MCF 10A (cell line): ENCODE measurements at regions not wholly inside any gene's neighbourhood (a gene's known extent, or its start where the extent isn't known, plus 50 kb on each side); places are given as distances from the start of the nearest gene placed in this dataset.

Source experiments
- BruUV-seq: library from RNA; stranded (reverse); fragments of 400-500 nt; replicated peaks from 2 replicates; lab custom pipeline; 2021; lab: Mats Ljungman, UMichigan
- CTCF ChIA-PET: fragments of 300-600 bp; sonication (Branson Sonifier 250); formaldehyde crosslinking; extraction: SDS; loops from one replicate; lab custom pipeline; 2021; ENCODE audit warnings: antibody characterized with exemption, inconsistent platforms; lab: Yijun Ruan, JAX
- POLR2A ChIA-PET: fragments of 300-600, 350-650 bp; sonication (Branson Sonifier 250); formaldehyde crosslinking; extraction: SDS; loops from one replicate; lab custom pipeline; 2020; ENCODE audit warnings: antibody characterized with exemption, inconsistent platforms; lab: Yijun Ruan, JAX
- DNase-seq: peaks from one replicate; pipeline ENCODE4 v3.0.0-alpha.2; 2018; ENCODE audit not compliant: unreplicated experiment
- H3K27ac Mint-ChIP-seq: one replicate; pipeline ENCODE4 v1.8.0; 2022; ENCODE audit warnings: mild to moderate bottlenecking, low read depth, mixed read lengths; ENCODE audit not compliant: unreplicated experiment
- H3K27me3 Mint-ChIP-seq: one replicate; pipeline ENCODE4 v1.8.0; 2022; ENCODE audit warnings: mixed read lengths; ENCODE audit not compliant: insufficient read depth, unreplicated experiment
- H3K36me3 Mint-ChIP-seq: one replicate; pipeline ENCODE4 v1.8.0; 2022; ENCODE audit warnings: mild to moderate bottlenecking, moderate library complexity, mixed read lengths; ENCODE audit not compliant: insufficient read depth, unreplicated experiment
- H3K4me1 Mint-ChIP-seq: one replicate; pipeline ENCODE4 v1.8.0; 2022; ENCODE audit warnings: mixed read lengths; ENCODE audit not compliant: insufficient read depth, unreplicated experiment
- H3K4me3 Mint-ChIP-seq: one replicate; pipeline ENCODE4 v1.8.0; 2022; ENCODE audit warnings: mild to moderate bottlenecking, moderate library complexity, mixed read lengths; ENCODE audit not compliant: unreplicated experiment
- H3K9me3 Mint-ChIP-seq: one replicate; pipeline ENCODE4 v1.8.0; 2022; ENCODE audit warnings: mixed read lengths; ENCODE audit not compliant: unreplicated experiment
- CTCF ChIP-seq: fragments of 200-600 bp; IDR thresholded peaks from one replicate; pipeline ENCODE4 v1.8.0; 2022; ENCODE audit warnings: antibody characterized with exemption, mild to moderate bottlenecking; ENCODE audit not compliant: unreplicated experiment
- intact Hi-C: fragments of 100-400 bp; cut with micrococcal nuclease; formaldehyde crosslinking; loops from 2 replicates; pipeline ENCODE4 v1.14.1; 2022

- H3K4me3 Mint-ChIP-seq = no peak overlapping the region
- intact Hi-C loops = no loop called here
- no peaks in the 10 kb centered on the region for H3K36me3 Mint-ChIP-seq
- no peak overlapping the region for H3K27ac Mint-ChIP-seq
- no TSS peak for BruUV-seq
- no peak for TF ChIP-seq CTCF
- POLR2A ChIA-PET = no interaction called here
- no peaks in the 10 kb centered on the region for H3K4me1 Mint-ChIP-seq
- no peak for DNase-seq
- H3K9me3 Mint-ChIP-seq = peaks cover 9% of the 10 kb centered on the region
- CTCF ChIA-PET = interaction anchor here (0.6 to 0.7 kb wide), 2 partner anchors 421 to 639 kb away, joined by 4 read pairs; no protein-coding TSS in a partner anchor
- H3K27me3 Mint-ChIP-seq = no peaks in the 10 kb centered on the region
Observed at GRCh38 chr2:83160571-83160970, 1298.5 kb downstream of the SUCLG1 start.

- no peak for DNase-seq
- Mint-ChIP-seq H3K27me3 (no peaks in the 10 kb centered on the region), H3K36me3 (no peaks in the 10 kb centered on the region), H3K9me3 (peaks cover 9% of the 10 kb centered on the region), H3K4me3 (no peak overlapping the region), H3K4me1 (no peaks in the 10 kb centered on the region), H3K27ac (no peak overlapping the region)
- intact Hi-C loops = no loop called here
- no TSS peak for BruUV-seq
- ChIA-PET CTCF (no interaction called here), POLR2A (interaction anchor here (0.6 kb wide), 1 partner anchor 158 kb away, joined by 3 read pairs; no protein-coding TSS in a partner anchor)
- TF ChIP-seq CTCF = no peak
Observed at GRCh38 chr2:83155826-83156225, 1303.3 kb downstream of the SUCLG1 start.

- no peaks in the 10 kb centered on the region for H3K36me3 Mint-ChIP-seq
- intact Hi-C loops = no loop called here
- ChIA-PET POLR2A (no interaction called here), CTCF (interaction anchor here (0.6 kb wide), 1 partner anchor 25 kb away, joined by 5 read pairs; no protein-coding TSS in a partner anchor)
- BruUV-seq = no TSS peak
- TF ChIP-seq CTCF = no peak
- DNase-seq = no peak
- H3K4me1 Mint-ChIP-seq = no peaks in the 10 kb centered on the region
- H3K9me3 Mint-ChIP-seq = peaks cover 7% of the 10 kb centered on the region
- H3K27me3 Mint-ChIP-seq = no peaks in the 10 kb centered on the region
- no peak overlapping the region for H3K4me3 Mint-ChIP-seq
- no peak overlapping the region for H3K27ac Mint-ChIP-seq
Observed at GRCh38 chr2:83143946-83144345, 1315.1 kb downstream of the SUCLG1 start.

- CTCF ChIA-PET = interaction anchor here (0.6 kb wide), 1 partner anchor 1117 kb away, joined by 4 read pairs; no protein-coding TSS in a partner anchor
- TF ChIP-seq CTCF = no peak
- H3K36me3 Mint-ChIP-seq = no peaks in the 10 kb centered on the region
- no TSS peak for BruUV-seq
- no peak for DNase-seq
- no peak overlapping the region for H3K4me3 Mint-ChIP-seq
- H3K27me3 Mint-ChIP-seq = no peaks in the 10 kb centered on the region
- POLR2A ChIA-PET = interaction anchor here (0.6 kb wide), 2 partner anchors 337 to 352 kb away, joined by 3 read pairs; no protein-coding TSS in a partner anchor
- H3K27ac Mint-ChIP-seq = no peak overlapping the region
- H3K4me1 Mint-ChIP-seq = no peaks in the 10 kb centered on the region
- intact Hi-C loops = no loop called here
- peaks cover 7% of the 10 kb centered on the region for H3K9me3 Mint-ChIP-seq
Observed at GRCh38 chr2:83142934-83143333, 1316.1 kb downstream of the SUCLG1 start.
